Neural progenitor cell (in vitro differentiated cells): ENCODE measurements at regions not wholly inside any gene's neighbourhood (a gene's known extent, or its start where the extent isn't known, plus 50 kb on each side); places are given as distances from the start of the nearest gene placed in this dataset.
"Not testable (repeated sequence)": the region's sequence is repeated elsewhere in the genome, so short reads cannot be mapped to it uniquely, and the experiment has no call there.

Experiments used
- DNase-seq: peaks from one replicate; pipeline ENCODE4 v3.0.0-alpha.2; 2016; ENCODE audit warnings: low spot score
- H2AFZ ChIP-seq: fragments of 200-600 bp; sonication (generic); replicated peaks from 2 replicates; pipeline ENCODE4 v1.6.1; 2016; ENCODE audit warnings: antibody characterized with exemption
- H3F3A ChIP-seq: fragments of 200-600 bp; sonication (generic); 2 replicates; pipeline ENCODE4 v1.6.1; 2016; ENCODE audit warnings: antibody characterized with exemption, low read depth
- H3K27ac ChIP-seq: fragments of 200-600 bp; sonication (generic); 2 replicates; pipeline ENCODE4 v1.5.1; 2016; ENCODE audit warnings: mild to moderate bottlenecking
- H3K27me3 ChIP-seq: fragments of 200-600 bp; sonication (generic); 2 replicates; pipeline ENCODE4 v1.6.1; 2016; ENCODE audit warnings: mild to moderate bottlenecking, moderate library complexity
- H3K36me3 ChIP-seq: fragments of 200-600 bp; sonication (generic); 2 replicates; pipeline ENCODE4 v1.5.1; 2016
- H3K4me1 ChIP-seq: fragments of 200-600 bp; sonication (generic); 2 replicates; pipeline ENCODE4 v1.6.1; 2016; ENCODE audit warnings: mixed run types
- H3K4me2 ChIP-seq: fragments of 200-600 bp; sonication (generic); 2 replicates; pipeline ENCODE4 v1.6.1; 2016
- H3K4me3 ChIP-seq: fragments of 200-600 bp; sonication (generic); 2 replicates; pipeline ENCODE4 v1.5.1; 2016
- H3K79me2 ChIP-seq: fragments of 200-600 bp; sonication (generic); 2 replicates; pipeline ENCODE4 v1.6.1; 2016; ENCODE audit warnings: low read depth
- H3K9ac ChIP-seq: fragments of 200-600 bp; sonication (generic); 2 replicates; pipeline ENCODE4 v1.6.1; 2016
- H3K9me3 ChIP-seq: fragments of 200-600 bp; sonication (generic); 2 replicates; pipeline ENCODE4 v1.5.1; 2016; ENCODE audit warnings: low read depth
- H4K20me1 ChIP-seq: fragments of 200-600 bp; sonication (generic); 2 replicates; pipeline ENCODE4 v1.6.1; 2016; ENCODE audit warnings: low read depth
- H3K27ac Mint-ChIP-seq: 3 replicates; pipeline ENCODE4 v1.8.0; 2021; ENCODE audit warnings: mixed read lengths
- H3K27me3 Mint-ChIP-seq: 2 replicates; pipeline ENCODE4 v1.8.0; 2022; ENCODE audit warnings: low read depth, mild to moderate bottlenecking, inconsistent platforms, moderate library complexity, mixed read lengths; ENCODE audit not compliant: insufficient read depth
- H3K36me3 Mint-ChIP-seq: 3 replicates; pipeline ENCODE4 v1.8.0; 2021; ENCODE audit warnings: mixed read lengths
- H3K4me1 Mint-ChIP-seq: 3 replicates; pipeline ENCODE4 v1.8.0; 2021; ENCODE audit warnings: mixed read lengths
- H3K4me3 Mint-ChIP-seq: 3 replicates; pipeline ENCODE4 v1.8.0; 2021; ENCODE audit warnings: mild to moderate bottlenecking, moderate library complexity, mixed read lengths
- H3K9me3 Mint-ChIP-seq: 3 replicates; pipeline ENCODE4 v1.8.0; 2020; ENCODE audit warnings: mixed read lengths
- EZH2 ChIP-seq: fragments of 200-600 bp; sonication (generic); IDR thresholded peaks from 2 replicates; pipeline ENCODE4 v1.6.1; 2017; ENCODE audit warnings: antibody characterized with exemption, mild to moderate bottlenecking, moderate library complexity
- EZH2phosphoT487 ChIP-seq: fragments of 200-600 bp; sonication (generic); IDR thresholded peaks from 2 replicates; pipeline ENCODE4 v1.6.1; 2017; ENCODE audit warnings: antibody characterized with exemption
- TF ChIP-seq, protein P1 (sequence below): fragments of 200-600 bp; sonication (generic); IDR thresholded peaks from 2 replicates; pipeline ENCODE4 v1.5.1; 2017; ENCODE audit warnings: antibody characterized with exemption, mild to moderate bottlenecking

DNA sequence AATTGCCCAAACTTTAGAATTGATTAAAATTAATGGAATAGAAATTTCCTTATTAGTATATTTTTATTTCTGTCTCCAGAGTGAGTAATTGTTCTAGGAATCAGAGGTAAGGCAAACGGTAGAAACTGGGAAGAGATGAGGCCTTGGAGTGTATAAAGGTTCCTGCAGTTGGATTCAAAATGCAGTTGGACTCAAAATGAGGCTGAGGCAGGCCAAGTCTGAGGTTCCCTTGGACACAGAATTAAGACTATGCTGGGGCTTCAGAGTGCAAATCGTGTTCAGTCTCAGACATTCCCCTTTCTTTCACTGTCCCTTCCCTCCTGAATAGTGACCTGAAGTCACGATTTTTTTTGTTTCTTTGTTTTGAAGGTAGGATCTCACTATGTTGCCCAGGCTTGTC lies 746.9 kb upstream of the NRXN1 start:
- no peak overlapping the region for H3K4me2 ChIP-seq
- H3K9me3 Mint-ChIP-seq: peaks cover 7% of the 10 kb centered on the region
- no peak overlapping the region for H3K4me3 ChIP-seq
- no peak overlapping the region for H3K4me3 Mint-ChIP-seq
- no peaks in the 10 kb centered on the region for H4K20me1 ChIP-seq
- H3K27me3 Mint-ChIP-seq: no peaks in the 10 kb centered on the region
- H2AFZ ChIP-seq: no peak overlapping the region
- no peaks in the 10 kb centered on the region for H3K36me3 Mint-ChIP-seq
- H3F3A ChIP-seq: no peaks in the 10 kb centered on the region
- no peaks in the 10 kb centered on the region for H3K9me3 ChIP-seq
- no peak for DNase-seq
- no peaks in the 10 kb centered on the region for H3K36me3 ChIP-seq
- no peaks in the 10 kb centered on the region for H3K4me1 ChIP-seq
- TF ChIP-seq EZH2phosphoT487 (no peak), EZH2 (no peak)
- TF ChIP-seq, protein P1, sequence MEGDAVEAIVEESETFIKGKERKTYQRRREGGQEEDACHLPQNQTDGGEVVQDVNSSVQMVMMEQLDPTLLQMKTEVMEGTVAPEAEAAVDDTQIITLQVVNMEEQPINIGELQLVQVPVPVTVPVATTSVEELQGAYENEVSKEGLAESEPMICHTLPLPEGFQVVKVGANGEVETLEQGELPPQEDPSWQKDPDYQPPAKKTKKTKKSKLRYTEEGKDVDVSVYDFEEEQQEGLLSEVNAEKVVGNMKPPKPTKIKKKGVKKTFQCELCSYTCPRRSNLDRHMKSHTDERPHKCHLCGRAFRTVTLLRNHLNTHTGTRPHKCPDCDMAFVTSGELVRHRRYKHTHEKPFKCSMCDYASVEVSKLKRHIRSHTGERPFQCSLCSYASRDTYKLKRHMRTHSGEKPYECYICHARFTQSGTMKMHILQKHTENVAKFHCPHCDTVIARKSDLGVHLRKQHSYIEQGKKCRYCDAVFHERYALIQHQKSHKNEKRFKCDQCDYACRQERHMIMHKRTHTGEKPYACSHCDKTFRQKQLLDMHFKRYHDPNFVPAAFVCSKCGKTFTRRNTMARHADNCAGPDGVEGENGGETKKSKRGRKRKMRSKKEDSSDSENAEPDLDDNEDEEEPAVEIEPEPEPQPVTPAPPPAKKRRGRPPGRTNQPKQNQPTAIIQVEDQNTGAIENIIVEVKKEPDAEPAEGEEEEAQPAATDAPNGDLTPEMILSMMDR: no peak
- H3K27ac Mint-ChIP-seq: no peak overlapping the region
- no peaks in the 10 kb centered on the region for H3K27me3 ChIP-seq
- no peak overlapping the region for H3K9ac ChIP-seq
- no peaks in the 10 kb centered on the region for H3K4me1 Mint-ChIP-seq
- H3K79me2 ChIP-seq: no peaks in the 10 kb centered on the region
- no peak overlapping the region for H3K27ac ChIP-seq

DNA sequence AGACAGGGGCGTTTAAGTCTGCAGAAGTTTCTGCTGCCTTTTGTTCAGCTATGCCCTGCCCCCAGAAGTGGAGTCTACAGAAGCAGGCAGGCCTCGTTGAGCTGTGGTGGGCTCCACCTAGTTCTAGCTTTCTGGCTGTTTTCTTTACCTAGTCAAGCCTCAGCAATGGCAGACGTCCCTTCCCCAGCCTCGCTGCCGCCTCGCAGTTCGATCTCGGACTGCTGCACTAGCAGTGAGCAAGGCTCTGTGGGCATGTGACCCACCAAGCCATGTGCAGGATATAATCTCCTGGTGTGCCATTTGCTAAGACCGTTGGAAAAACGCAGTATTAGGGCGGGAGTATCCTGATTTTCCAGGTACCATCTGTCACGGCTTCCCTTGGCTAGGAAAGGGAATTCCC lies 742.7 kb upstream of the NRXN1 start:
- H3K4me3 Mint-ChIP-seq, H3F3A ChIP-seq, H3K4me1 Mint-ChIP-seq, H3K9me3 ChIP-seq, H3K27ac ChIP-seq, H3K36me3 ChIP-seq, H3K4me2 ChIP-seq, H3K9ac ChIP-seq, H3K79me2 ChIP-seq, H3K4me3 ChIP-seq, H2AFZ ChIP-seq, DNase-seq, H3K27me3 ChIP-seq, H3K36me3 Mint-ChIP-seq, H3K27me3 Mint-ChIP-seq, H4K20me1 ChIP-seq, H3K27ac Mint-ChIP-seq, H3K4me1 ChIP-seq: not testable (repeated sequence)
- peaks cover 10% of the 10 kb centered on the region for H3K9me3 Mint-ChIP-seq

DNA sequence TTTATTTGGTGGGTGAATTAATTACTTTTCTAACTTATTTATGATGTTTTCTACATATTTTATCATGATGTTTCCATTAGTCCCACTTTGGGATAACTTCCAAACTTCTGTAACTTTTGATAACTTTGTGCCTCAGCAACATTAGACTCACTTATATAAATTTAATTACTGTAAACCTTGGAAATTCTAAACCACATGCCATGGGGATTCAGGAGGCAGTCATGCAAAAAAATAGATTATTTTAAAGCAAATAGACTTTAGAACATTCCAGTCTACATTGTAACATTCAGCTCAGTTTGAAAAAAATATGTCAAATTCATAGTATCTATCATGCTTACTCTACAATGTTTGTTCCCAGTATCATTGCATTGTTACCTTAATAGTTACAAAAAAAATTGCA lies 728.5 kb upstream of the NRXN1 start:
- Mint-ChIP-seq H3K27ac (no peak overlapping the region), H3K4me3 (no peak overlapping the region), H3K27me3 (no peaks in the 10 kb centered on the region), H3K9me3 (no peaks in the 10 kb centered on the region), H3K4me1 (no peaks in the 10 kb centered on the region), H3K36me3 (no peaks in the 10 kb centered on the region)
- Histone ChIP-seq H3K4me2 (no peak overlapping the region), H4K20me1 (no peaks in the 10 kb centered on the region), H3K4me3 (no peak overlapping the region), H3K27me3 (no peaks in the 10 kb centered on the region), H3K9me3 (no peaks in the 10 kb centered on the region), H3K27ac (no peak overlapping the region), H3K9ac (no peak overlapping the region), H3K79me2 (no peaks in the 10 kb centered on the region), H2AFZ (no peak overlapping the region), H3K4me1 (no peaks in the 10 kb centered on the region), H3F3A (no peaks in the 10 kb centered on the region), H3K36me3 (no peaks in the 10 kb centered on the region)
- no peak for TF ChIP-seq EZH2
- TF ChIP-seq, protein P1: no peak
- no peak for TF ChIP-seq EZH2phosphoT487
- DNase-seq: no peak

DNA sequence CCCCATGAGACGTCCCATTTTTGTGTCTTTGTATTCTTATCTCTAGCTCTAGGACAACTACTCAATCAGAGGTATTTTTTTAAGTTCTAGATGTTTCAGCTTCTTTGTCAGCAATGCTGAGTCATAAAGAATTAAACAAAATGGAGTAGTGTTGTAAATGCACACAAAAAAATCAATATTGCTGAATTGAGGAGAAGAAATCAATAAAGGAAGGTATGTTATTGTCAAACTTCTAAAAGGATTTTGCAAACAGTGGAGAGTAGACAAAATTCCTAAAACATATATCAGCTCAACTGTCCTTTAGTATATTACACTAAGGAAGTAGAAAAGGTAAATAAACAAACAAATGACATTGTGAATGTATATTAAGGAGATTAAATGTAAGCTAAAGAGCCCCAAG lies 726.1 kb upstream of the NRXN1 start:
- H3K4me3 Mint-ChIP-seq: no peak overlapping the region

More for the DNA sequence above, 726.1 kb upstream of the NRXN1 start:
- H3K36me3 Mint-ChIP-seq: no peaks in the 10 kb centered on the region
- DNase-seq: no peak
- H3K36me3 ChIP-seq: no peaks in the 10 kb centered on the region
- H3K27ac ChIP-seq: no peak overlapping the region
- no peak overlapping the region for H3K9ac ChIP-seq
- no peak overlapping the region for H2AFZ ChIP-seq
- no peak overlapping the region for H3K4me2 ChIP-seq
- no peak overlapping the region for H3K27ac Mint-ChIP-seq
- H3K79me2 ChIP-seq: no peaks in the 10 kb centered on the region
- H3F3A ChIP-seq: no peaks in the 10 kb centered on the region
- no peaks in the 10 kb centered on the region for H4K20me1 ChIP-seq
- no peaks in the 10 kb centered on the region for H3K27me3 ChIP-seq
- no peaks in the 10 kb centered on the region for H3K27me3 Mint-ChIP-seq
- TF ChIP-seq, protein P1: no peak
- TF ChIP-seq EZH2 (no peak), EZH2phosphoT487 (no peak)
- H3K4me1 Mint-ChIP-seq: no peaks in the 10 kb centered on the region
- no peaks in the 10 kb centered on the region for H3K9me3 ChIP-seq
- no peaks in the 10 kb centered on the region for H3K4me1 ChIP-seq
- no peak overlapping the region for H3K4me3 ChIP-seq
- H3K9me3 Mint-ChIP-seq: no peaks in the 10 kb centered on the region
